Ishikawa (cell line): ENCODE measurements at regions not wholly inside any gene's neighbourhood (a gene's known extent, or its start where the extent isn't known, plus 50 kb on each side); places are given as distances from the start of the nearest gene placed in this dataset.

Experiments used
- CEBPB ChIP-seq: IDR thresholded peaks from 2 replicates; pipeline ENCODE4 v1.6.1; 2012
- CREB1 ChIP-seq: IDR thresholded peaks from 2 replicates; pipeline ENCODE4 v1.6.1; 2012; ENCODE audit warnings: low read depth
- EGR1 ChIP-seq: IDR thresholded peaks from 2 replicates; pipeline ENCODE4 v1.6.1; 2012
- EP300 ChIP-seq: IDR thresholded peaks from 2 replicates; pipeline ENCODE4 v1.6.1; 2012; ENCODE audit warnings: borderline replicate concordance
- FOXM1 ChIP-seq: IDR thresholded peaks from 2 replicates; pipeline ENCODE4 v1.6.1; 2012; ENCODE audit warnings: low read depth, borderline replicate concordance
- NFIC ChIP-seq: IDR thresholded peaks from 2 replicates; pipeline ENCODE4 v1.6.1; 2012
- RAD21 ChIP-seq: IDR thresholded peaks from 2 replicates; pipeline ENCODE4 v1.6.1; 2012; ENCODE audit warnings: low read depth
- TAF1 ChIP-seq: IDR thresholded peaks from 2 replicates; pipeline ENCODE4 v1.6.1; 2012; ENCODE audit warnings: low read depth, mild to moderate bottlenecking
- TCF12 ChIP-seq: IDR thresholded peaks from 2 replicates; pipeline ENCODE4 v1.6.1; 2012; ENCODE audit warnings: low read depth
- TEAD4 ChIP-seq: IDR thresholded peaks from 2 replicates; pipeline ENCODE4 v1.6.1; 2012
- YY1 ChIP-seq: IDR thresholded peaks from 2 replicates; pipeline ENCODE4 v1.6.1; 2012; ENCODE audit warnings: low read depth
- ZBTB7A ChIP-seq: IDR thresholded peaks from 2 replicates; pipeline ENCODE4 v1.6.1; 2012; ENCODE audit warnings: low read depth
- TF ChIP-seq, protein P1 (sequence below): IDR thresholded peaks from 2 replicates; pipeline ENCODE4 v1.6.1; 2012
- TF ChIP-seq, protein P2 (sequence below): IDR thresholded peaks from 2 replicates; pipeline ENCODE4 v1.6.1; 2012
- TF ChIP-seq, protein P3 (sequence below): IDR thresholded peaks from 2 replicates; pipeline ENCODE4 v1.6.1; 2012; ENCODE audit warnings: low read depth, mild to moderate bottlenecking

DNA sequence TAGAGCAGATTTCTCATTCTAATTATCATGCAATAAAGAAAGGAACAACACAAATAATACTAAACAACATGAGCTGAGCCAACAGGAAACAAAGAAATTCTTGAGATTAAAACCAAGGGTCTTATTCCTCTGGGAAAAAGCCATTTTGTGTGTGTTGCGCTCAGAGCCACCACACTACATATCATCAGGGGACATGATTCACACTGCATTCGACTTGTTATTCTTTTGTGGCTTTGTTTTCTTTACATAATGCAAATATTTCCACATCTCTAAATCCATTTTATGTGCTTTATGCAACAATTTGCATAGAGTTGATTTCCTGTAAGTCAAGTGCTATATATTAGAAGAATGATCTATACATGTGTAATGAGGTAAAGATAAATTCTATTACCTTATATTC, 719.6 kb downstream of the TBC1D32 start:
- TF ChIP-seq YY1, result no peak
- TF ChIP-seq TCF12, result no peak
- no peak for TF ChIP-seq TEAD4
- no peak for TF ChIP-seq CREB1
- TF ChIP-seq, protein P1, sequence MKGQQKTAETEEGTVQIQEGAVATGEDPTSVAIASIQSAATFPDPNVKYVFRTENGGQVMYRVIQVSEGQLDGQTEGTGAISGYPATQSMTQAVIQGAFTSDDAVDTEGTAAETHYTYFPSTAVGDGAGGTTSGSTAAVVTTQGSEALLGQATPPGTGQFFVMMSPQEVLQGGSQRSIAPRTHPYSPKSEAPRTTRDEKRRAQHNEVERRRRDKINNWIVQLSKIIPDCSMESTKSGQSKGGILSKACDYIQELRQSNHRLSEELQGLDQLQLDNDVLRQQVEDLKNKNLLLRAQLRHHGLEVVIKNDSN, result no peak
- TF ChIP-seq EGR1, result no peak

DNA sequence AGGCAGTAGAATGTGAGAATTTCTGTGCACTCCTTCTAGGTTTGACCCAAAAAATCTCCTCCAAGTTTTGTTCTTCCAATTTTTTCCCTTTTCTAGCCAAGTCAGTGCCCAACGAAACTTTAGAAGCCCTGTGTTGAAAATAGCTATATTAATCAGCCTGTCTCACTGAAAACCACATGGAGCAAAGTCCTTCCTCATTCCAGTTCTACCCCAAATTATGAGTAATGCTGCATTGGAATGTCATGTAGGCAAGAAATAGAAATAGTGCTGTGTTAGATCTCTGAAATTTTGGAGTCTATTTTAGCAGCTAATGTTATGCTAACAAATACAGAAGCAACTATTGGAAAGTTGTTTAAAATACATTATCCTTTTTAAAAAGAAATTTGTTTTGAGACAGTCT, 725.5 kb downstream of the TBC1D32 start:
- TF ChIP-seq NFIC (no peak), TEAD4 (no peak), EP300 (no peak), YY1 (no peak), CREB1 (no peak), TCF12 (no peak), EGR1 (no peak), ZBTB7A (no peak), TAF1 (no peak), CEBPB (no peak), FOXM1 (no peak), RAD21 (no peak)
- TF ChIP-seq, protein P2, sequence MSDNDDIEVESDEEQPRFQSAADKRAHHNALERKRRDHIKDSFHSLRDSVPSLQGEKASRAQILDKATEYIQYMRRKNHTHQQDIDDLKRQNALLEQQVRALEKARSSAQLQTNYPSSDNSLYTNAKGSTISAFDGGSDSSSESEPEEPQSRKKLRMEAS, result no peak
- TF ChIP-seq, protein P1, result no peak
- TF ChIP-seq, protein P3, sequence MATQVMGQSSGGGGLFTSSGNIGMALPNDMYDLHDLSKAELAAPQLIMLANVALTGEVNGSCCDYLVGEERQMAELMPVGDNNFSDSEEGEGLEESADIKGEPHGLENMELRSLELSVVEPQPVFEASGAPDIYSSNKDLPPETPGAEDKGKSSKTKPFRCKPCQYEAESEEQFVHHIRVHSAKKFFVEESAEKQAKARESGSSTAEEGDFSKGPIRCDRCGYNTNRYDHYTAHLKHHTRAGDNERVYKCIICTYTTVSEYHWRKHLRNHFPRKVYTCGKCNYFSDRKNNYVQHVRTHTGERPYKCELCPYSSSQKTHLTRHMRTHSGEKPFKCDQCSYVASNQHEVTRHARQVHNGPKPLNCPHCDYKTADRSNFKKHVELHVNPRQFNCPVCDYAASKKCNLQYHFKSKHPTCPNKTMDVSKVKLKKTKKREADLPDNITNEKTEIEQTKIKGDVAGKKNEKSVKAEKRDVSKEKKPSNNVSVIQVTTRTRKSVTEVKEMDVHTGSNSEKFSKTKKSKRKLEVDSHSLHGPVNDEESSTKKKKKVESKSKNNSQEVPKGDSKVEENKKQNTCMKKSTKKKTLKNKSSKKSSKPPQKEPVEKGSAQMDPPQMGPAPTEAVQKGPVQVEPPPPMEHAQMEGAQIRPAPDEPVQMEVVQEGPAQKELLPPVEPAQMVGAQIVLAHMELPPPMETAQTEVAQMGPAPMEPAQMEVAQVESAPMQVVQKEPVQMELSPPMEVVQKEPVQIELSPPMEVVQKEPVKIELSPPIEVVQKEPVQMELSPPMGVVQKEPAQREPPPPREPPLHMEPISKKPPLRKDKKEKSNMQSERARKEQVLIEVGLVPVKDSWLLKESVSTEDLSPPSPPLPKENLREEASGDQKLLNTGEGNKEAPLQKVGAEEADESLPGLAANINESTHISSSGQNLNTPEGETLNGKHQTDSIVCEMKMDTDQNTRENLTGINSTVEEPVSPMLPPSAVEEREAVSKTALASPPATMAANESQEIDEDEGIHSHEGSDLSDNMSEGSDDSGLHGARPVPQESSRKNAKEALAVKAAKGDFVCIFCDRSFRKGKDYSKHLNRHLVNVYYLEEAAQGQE, result no peak

DNA sequence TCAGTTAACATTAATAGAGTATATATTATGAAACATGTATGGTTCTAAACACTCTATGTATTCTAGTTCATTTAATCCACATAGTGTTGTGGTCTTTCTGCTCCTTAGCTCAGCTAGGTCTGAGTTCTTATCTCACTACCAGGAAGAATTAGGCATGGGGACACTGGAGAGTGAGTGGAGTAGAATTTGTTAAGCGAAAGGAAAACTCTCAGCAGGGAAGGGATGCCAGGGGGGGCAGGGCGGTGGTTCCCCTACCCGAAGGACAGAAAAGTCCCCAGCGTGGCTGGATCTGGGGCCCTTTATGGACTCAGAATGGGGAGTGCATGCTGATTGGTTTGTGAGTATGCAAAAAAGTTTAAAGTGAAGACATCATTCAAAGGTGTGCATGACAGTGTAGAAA, 727.5 kb downstream of the TBC1D32 start:
- TF ChIP-seq TCF12 (no peak), NFIC (no peak), CREB1 (no peak), RAD21 (no peak), TEAD4 (no peak), EP300 (no peak), YY1 (no peak), ZBTB7A (no peak), EGR1 (no peak), TAF1 (no peak), CEBPB (no peak)
- TF ChIP-seq, protein P1, result no peak
- TF ChIP-seq, protein P2, result no peak
- TF ChIP-seq, protein P3, result no peak

DNA sequence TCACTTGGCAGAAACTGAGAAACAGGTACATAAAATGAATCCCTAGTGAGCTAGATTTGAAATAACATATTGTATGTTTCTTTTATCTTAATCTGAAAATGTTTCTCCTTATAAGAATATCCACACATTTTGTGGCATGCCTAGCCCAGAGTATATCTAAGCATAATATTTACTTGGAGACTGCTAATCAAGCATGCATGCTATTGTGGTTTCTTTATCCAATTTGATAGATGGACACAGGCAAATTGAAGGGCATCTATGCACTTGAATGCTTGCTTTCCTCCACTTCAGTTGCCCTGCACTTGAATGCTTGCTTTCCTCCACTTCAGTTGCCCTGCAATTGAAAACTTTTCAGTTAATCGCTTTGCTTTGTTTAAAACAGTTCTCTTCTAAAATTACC, 729.8 kb downstream of the TBC1D32 start:
- TF ChIP-seq CEBPB (no peak), FOXM1 (no peak), ZBTB7A (no peak), TAF1 (no peak), TEAD4 (no peak), TCF12 (no peak), YY1 (no peak), CREB1 (no peak), RAD21 (no peak), EP300 (no peak)
- TF ChIP-seq, protein P2, result no peak
- TF ChIP-seq, protein P1, result no peak

DNA sequence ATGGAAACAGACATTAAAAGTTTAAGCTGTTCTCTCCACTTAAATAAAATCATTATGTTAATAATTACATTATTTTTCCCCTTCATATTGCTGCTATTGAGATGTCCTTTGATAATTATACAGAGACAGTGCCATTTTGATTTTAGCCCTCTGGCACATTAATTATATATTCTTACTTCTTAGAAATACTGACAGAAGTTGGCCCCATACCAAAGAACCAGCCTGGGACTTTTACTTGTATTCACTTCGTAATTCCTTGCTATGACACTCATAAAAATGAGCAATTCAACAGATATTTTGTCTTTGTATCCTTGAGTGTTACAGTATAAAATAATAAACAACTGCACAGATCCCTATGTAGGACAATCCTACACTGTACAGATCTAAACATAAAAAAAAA, 743.7 kb downstream of the TBC1D32 start:
- TF ChIP-seq CREB1 (no peak), RAD21 (no peak), TAF1 (no peak), NFIC (no peak), ZBTB7A (no peak), YY1 (no peak), CEBPB (no peak), EGR1 (no peak)
- TF ChIP-seq, protein P2, result no peak
- TF ChIP-seq, protein P3, result no peak
